ENCODE measurements at regions not wholly inside any gene's neighbourhood (a gene's known extent, or its start where the extent isn't known, plus 50 kb on each side); places are given as distances from the start of the nearest gene placed in this dataset.

GRCh38 chr10:1933215-1933614 is 195.9 kb upstream of the ADARB2 start:
- no peak for TF ChIP-seq POLR2A (IDR thresholded peaks at IDR 0.05)
- TF ChIP-seq, protein P1, sequence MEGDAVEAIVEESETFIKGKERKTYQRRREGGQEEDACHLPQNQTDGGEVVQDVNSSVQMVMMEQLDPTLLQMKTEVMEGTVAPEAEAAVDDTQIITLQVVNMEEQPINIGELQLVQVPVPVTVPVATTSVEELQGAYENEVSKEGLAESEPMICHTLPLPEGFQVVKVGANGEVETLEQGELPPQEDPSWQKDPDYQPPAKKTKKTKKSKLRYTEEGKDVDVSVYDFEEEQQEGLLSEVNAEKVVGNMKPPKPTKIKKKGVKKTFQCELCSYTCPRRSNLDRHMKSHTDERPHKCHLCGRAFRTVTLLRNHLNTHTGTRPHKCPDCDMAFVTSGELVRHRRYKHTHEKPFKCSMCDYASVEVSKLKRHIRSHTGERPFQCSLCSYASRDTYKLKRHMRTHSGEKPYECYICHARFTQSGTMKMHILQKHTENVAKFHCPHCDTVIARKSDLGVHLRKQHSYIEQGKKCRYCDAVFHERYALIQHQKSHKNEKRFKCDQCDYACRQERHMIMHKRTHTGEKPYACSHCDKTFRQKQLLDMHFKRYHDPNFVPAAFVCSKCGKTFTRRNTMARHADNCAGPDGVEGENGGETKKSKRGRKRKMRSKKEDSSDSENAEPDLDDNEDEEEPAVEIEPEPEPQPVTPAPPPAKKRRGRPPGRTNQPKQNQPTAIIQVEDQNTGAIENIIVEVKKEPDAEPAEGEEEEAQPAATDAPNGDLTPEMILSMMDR (IDR thresholded peaks at IDR 0.05) = no peak
